AG04450 (cell line): ENCODE measurements at regions not wholly inside any gene's neighbourhood (a gene's known extent, or its start where the extent isn't known, plus 50 kb on each side); places are given as distances from the start of the nearest gene placed in this dataset.

Source experiments
- CTCF ChIA-PET: fragments of 300-600, 350-600 bp; formaldehyde crosslinking; extraction: SDS; loops from one replicate; lab custom pipeline; 2022; ENCODE audit warnings: antibody characterized with exemption, inconsistent platforms; lab: Charles Lee
- POLR2A ChIA-PET: fragments of 350-600 bp; formaldehyde crosslinking; extraction: SDS; loops from one replicate; lab custom pipeline; 2021; ENCODE audit warnings: antibody characterized with exemption, inconsistent platforms; lab: Yijun Ruan, JAX
- DNase-seq: peaks from one replicate; pipeline ENCODE4 v3.0.0-alpha.2; 2011; ENCODE audit warnings: low read depth, low spot score
- H3K27ac ChIP-seq: one replicate; pipeline ENCODE4 v1.5.1; 2012; ENCODE audit warnings: low read depth, low read length, control low read depth
- H3K27me3 ChIP-seq: one replicate; pipeline ENCODE4 v1.6.0; 2012; ENCODE audit warnings: low read length; ENCODE audit not compliant: control insufficient read depth, insufficient read depth
- H3K4me3 ChIP-seq: 2 replicates; pipeline ENCODE4 v1.5.1; 2011; ENCODE audit warnings: mild to moderate bottlenecking, low read depth, low read length, control low read depth
- H3K9me3 ChIP-seq: 2 replicates; pipeline ENCODE4 v1.5.1; 2012; ENCODE audit warnings: low read length; ENCODE audit not compliant: control insufficient read depth, insufficient read depth
- CTCF ChIP-seq: IDR thresholded peaks from 2 replicates; pipeline ENCODE4 v1.5.1; 2011; ENCODE audit warnings: low read depth, low read length, control low read depth, inconsistent platforms

DNA sequence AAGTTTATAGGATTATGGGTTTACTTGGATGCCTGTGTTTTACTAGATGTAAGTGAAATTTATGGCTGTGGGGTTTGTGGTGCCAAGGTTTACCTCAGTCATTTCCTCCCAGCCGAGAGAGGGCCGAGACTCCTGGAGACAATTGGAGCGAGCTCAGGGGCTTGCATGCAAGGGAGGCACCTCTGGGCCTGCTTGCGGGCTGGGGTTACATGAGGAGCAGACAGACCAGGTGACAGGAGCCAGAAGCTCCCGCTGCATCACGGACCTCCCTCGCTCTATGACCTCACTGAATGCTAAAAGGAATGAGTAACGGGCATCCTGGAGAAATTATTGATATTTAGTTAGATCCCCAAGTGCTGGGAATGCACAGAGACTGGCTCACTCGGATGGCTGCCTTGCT is 275.2 kb upstream of the KIRREL3 start:
- ChIA-PET CTCF (no interaction called here), POLR2A (no interaction called here)
- Histone ChIP-seq H3K27me3 (no peaks in the 10 kb centered on the region), H3K9me3 (no peaks in the 10 kb centered on the region), H3K4me3 (no peak overlapping the region), H3K27ac (no peak overlapping the region)
- TF ChIP-seq CTCF = no peak
- DNase-seq = no peak

GRCh38 chr11:127274328-127274676 is 273.7 kb upstream of the KIRREL3 start:
- Histone ChIP-seq H3K27me3 (no peaks in the 10 kb centered on the region), H3K4me3 (no peak overlapping the region), H3K27ac (no peak overlapping the region), H3K9me3 (no peaks in the 10 kb centered on the region)
- no peak for DNase-seq
- ChIA-PET POLR2A (no interaction called here), CTCF (no interaction called here)
- no peak for TF ChIP-seq CTCF

- ChIA-PET POLR2A (no interaction called here), CTCF (no interaction called here)
- no peaks in the 10 kb centered on the region for H3K9me3 ChIP-seq
- H3K4me3 ChIP-seq = no peak overlapping the region
- TF ChIP-seq CTCF = no peak
- H3K27me3 ChIP-seq = no peaks in the 10 kb centered on the region
- DNase-seq = no peak
- H3K27ac ChIP-seq = no peak overlapping the region
Observed at GRCh38 chr11:127273593-127274327, 273.2 kb upstream of the KIRREL3 start.

DNA sequence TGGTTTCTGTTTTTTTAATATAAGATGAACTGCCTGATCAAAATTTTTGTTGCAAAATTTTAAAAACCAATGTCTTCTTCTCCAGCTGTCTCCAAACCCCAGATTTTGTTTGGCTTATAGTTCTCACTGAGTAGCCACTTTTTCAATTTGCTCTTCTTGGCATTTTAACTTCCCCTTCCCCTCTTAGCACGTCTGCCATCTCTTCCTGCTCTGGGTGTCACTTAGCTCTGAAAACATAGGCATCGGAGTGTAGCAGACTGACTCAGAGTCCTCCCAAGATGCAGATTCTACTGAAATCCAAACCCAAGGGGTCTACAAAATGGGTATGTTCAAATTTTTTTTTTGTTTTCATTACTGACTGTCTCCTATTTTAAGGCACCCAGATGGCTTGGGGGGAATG is 270.3 kb upstream of the KIRREL3 start:
- no peak overlapping the region for H3K4me3 ChIP-seq
- no peak for DNase-seq
- no peak overlapping the region for H3K27ac ChIP-seq
- no peaks in the 10 kb centered on the region for H3K9me3 ChIP-seq
- ChIA-PET CTCF (no interaction called here), POLR2A (no interaction called here)
- TF ChIP-seq CTCF = no peak
- no peaks in the 10 kb centered on the region for H3K27me3 ChIP-seq

DNA sequence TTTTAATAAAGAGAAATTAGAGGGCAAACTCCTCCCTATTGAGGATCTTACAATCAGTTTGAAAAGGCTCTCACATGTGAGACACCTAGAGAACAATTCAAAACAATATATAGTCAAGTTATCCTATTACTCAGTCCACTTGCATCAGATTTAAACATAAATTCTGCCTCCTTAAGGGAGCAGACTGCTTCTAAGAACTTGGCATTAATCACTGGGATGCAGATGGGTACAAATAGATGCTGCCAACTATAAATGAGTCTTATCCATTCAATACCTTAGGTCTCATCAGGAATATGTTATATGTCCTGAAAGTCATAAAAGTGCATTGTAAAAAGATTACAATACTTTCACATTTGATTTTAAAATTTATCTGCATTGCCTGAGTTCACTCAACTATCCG is 269.3 kb upstream of the KIRREL3 start:
- Histone ChIP-seq H3K4me3 (no peak overlapping the region), H3K27ac (no peak overlapping the region), H3K27me3 (no peaks in the 10 kb centered on the region), H3K9me3 (no peaks in the 10 kb centered on the region)
- DNase-seq = no peak
- TF ChIP-seq CTCF = no peak
- ChIA-PET CTCF (no interaction called here), POLR2A (no interaction called here)
